ENCODE measurements at regions not wholly inside any gene's neighbourhood (a gene's known extent, or its start where the extent isn't known, plus 50 kb on each side); places are given as distances from the start of the nearest gene placed in this dataset.

DNA sequence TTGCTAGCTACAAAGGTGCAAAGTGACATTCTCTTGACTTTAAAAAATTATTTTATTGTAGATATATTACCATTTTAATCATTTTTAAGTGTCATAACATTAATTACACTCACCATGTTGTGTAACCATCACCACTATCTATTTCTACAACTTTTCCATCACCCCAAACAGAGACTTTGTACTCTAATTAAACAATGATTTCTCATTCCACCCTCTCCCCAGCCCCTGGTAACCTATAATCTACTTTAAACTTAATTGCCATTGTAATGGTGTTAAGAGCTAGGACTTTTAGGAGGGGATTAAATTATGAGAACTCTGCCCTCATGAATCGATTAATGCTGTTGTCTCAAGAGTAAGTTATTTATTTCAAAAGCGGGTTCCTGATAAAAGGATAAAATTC is 352.9 kb upstream of the SEL1L start:
- H3K27ac ChIP-seq (ENCODE audit: low read depth, low read length), result no peak overlapping the region
- intact Hi-C loops (cut with micrococcal nuclease), result no loop called here
- Mint-ChIP-seq H3K27me3 (no peaks in the 10 kb centered on the region), H3K4me1 (no peaks in the 10 kb centered on the region), H3K27ac (no peak overlapping the region), H3K9me3 (peaks cover 2 to 14% (median 9%) of the 10 kb centered on the region in 11 donors), H3K36me3 (peaks cover 0 to 3% (median 0%) of the 10 kb centered on the region in 5 donors), H3K4me3 (no peak overlapping the region)
- ATAC-seq (no peak), DNase-seq (no peak)
- no peaks in the 10 kb centered on the region for H3K4me1 ChIP-seq (ENCODE audit: control insufficient read depth in 2 of 2, insufficient read depth in 2 of 2, low read length in 2 of 2)
- no peaks in the 10 kb centered on the region for H3K27me3 ChIP-seq (ENCODE audit: control insufficient read depth in 2 of 2, insufficient read depth in 2 of 2, low read length in 2 of 2)
- H3K36me3 ChIP-seq (ENCODE audit: control insufficient read depth in 2 of 3, insufficient read depth in 3 of 3, low read length in 3 of 3), result no peaks in the 10 kb centered on the region
- CTCF ChIA-PET, result no interaction called here
- H3K4me3 ChIP-seq (ENCODE audit: low read length), result no peak overlapping the region
- POLR2A ChIA-PET, result no interaction called here
- no peaks in the 10 kb centered on the region for H3K9me3 ChIP-seq (ENCODE audit: control insufficient read depth in 2 of 3, low read length in 3 of 3)

DNA sequence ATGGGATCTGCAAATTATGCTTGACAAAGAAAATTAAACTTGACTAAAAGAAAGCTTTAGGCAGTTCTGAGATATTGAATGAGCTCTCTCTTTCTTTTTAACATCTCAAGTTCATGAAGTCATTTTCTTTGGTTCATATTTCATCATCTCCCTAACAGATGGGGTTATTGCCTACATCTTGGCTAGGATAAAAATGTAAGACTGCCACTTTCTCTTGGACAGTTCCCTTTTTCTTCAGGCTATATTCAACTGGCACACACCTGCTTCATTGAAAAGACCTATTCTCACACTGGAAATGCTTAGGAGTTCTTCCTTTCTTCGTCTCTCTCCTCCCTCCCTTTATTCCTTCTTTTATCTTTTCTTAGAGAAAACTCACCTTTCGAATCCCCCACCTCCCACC is 355.9 kb upstream of the SEL1L start:
- no peaks in the 10 kb centered on the region for H3K4me1 Mint-ChIP-seq
- DNase-seq, result no peak
- ChIA-PET CTCF (no interaction called here), POLR2A (no interaction called here)
- no peaks in the 10 kb centered on the region for H3K27me3 Mint-ChIP-seq
- intact Hi-C loops (cut with micrococcal nuclease), result no loop called here
- no peak overlapping the region for H3K4me3 Mint-ChIP-seq
- Histone ChIP-seq H3K36me3 (ENCODE audit: control insufficient read depth in 2 of 3, insufficient read depth in 3 of 3, low read length in 3 of 3) (no peaks in the 10 kb centered on the region), H3K27ac (ENCODE audit: low read depth, low read length) (no peak overlapping the region), H3K4me3 (ENCODE audit: low read length) (no peak overlapping the region), H3K4me1 (ENCODE audit: control insufficient read depth in 2 of 2, insufficient read depth in 2 of 2, low read length in 2 of 2) (no peaks in the 10 kb centered on the region), H3K9me3 (ENCODE audit: control insufficient read depth in 2 of 3, low read length in 3 of 3) (no peaks in the 10 kb centered on the region), H3K27me3 (ENCODE audit: control insufficient read depth in 2 of 2, insufficient read depth in 2 of 2, low read length in 2 of 2) (no peaks in the 10 kb centered on the region)
- peaks cover 0 to 3% (median 0%) of the 10 kb centered on the region in 5 donors for H3K36me3 Mint-ChIP-seq
- ATAC-seq, result no peak
- H3K27ac Mint-ChIP-seq, result no peak overlapping the region
- H3K9me3 Mint-ChIP-seq, result peaks cover 2 to 20% (median 8%) of the 10 kb centered on the region in 11 donors

DNA sequence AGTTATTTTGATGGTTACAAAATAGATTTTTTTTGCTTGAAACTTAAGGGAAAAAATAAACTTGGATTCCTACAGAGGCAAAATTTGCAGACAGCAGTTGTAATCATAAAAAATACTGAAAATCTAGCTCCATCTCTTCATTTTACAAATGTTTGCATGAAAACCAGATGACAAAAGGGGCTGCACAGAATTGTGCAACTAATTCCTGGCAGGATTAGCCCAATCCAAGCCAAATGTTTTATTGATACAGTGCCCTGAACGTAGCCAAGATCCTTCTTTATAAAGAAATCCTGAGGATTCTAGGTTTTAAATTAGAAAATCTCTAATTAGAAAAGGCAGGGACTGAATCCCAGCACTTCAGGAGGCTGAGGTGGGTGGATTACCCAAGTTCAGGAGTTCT is 356.4 kb upstream of the SEL1L start:
- DNase-seq, result no peak
- no peak overlapping the region for H3K27ac Mint-ChIP-seq
- no peaks in the 10 kb centered on the region for H3K27me3 Mint-ChIP-seq
- Histone ChIP-seq H3K27ac (ENCODE audit: low read depth, low read length) (no peak overlapping the region), H3K36me3 (ENCODE audit: control insufficient read depth in 2 of 3, insufficient read depth in 3 of 3, low read length in 3 of 3) (no peaks in the 10 kb centered on the region), H3K4me3 (ENCODE audit: low read length) (no peak overlapping the region), H3K9me3 (ENCODE audit: control insufficient read depth in 2 of 3, low read length in 3 of 3) (no peaks in the 10 kb centered on the region), H3K4me1 (ENCODE audit: control insufficient read depth in 2 of 2, insufficient read depth in 2 of 2, low read length in 2 of 2) (no peaks in the 10 kb centered on the region), H3K27me3 (ENCODE audit: control insufficient read depth in 2 of 2, insufficient read depth in 2 of 2, low read length in 2 of 2) (no peaks in the 10 kb centered on the region)
- CTCF ChIA-PET, result no interaction called here
- H3K36me3 Mint-ChIP-seq, result peaks cover 0 to 3% (median 0%) of the 10 kb centered on the region in 5 donors
- H3K4me1 Mint-ChIP-seq, result no peaks in the 10 kb centered on the region
- no peak for ATAC-seq
- intact Hi-C loops (cut with micrococcal nuclease), result no loop called here
- POLR2A ChIA-PET, result no interaction called here
- peaks cover 2 to 20% (median 8%) of the 10 kb centered on the region in 11 donors for H3K9me3 Mint-ChIP-seq
- H3K4me3 Mint-ChIP-seq, result no peak overlapping the region

DNA sequence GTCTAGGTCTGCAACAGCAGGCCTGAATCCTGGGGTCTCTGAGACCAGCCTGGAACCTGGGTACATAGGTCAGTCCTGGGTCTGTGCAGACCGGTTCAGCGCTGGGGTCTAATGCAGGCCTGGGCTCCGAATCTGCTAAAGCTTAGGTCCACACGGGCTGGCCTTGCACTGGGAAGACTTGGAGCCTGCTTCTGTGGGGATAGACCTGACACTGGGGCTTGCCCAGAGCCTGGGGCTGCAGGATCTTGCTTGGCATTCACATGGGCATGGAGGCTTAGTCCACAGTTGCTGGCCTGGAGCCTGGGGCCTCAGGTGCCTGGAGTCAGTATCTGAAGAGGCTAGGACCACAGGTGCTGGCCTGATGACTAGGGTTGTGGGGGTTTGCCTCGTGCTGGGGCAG is 369.8 kb upstream of the SEL1L start:
- Histone ChIP-seq H3K27me3 (ENCODE audit: control insufficient read depth in 2 of 2, insufficient read depth in 2 of 2, low read length in 2 of 2) (no peaks in the 10 kb centered on the region), H3K36me3 (ENCODE audit: control insufficient read depth in 2 of 3, insufficient read depth in 3 of 3, low read length in 3 of 3) (no peaks in the 10 kb centered on the region), H3K27ac (ENCODE audit: low read depth, low read length) (no peak overlapping the region), H3K9me3 (ENCODE audit: control insufficient read depth in 2 of 3, low read length in 3 of 3) (no peaks in the 10 kb centered on the region), H3K4me1 (ENCODE audit: control insufficient read depth in 2 of 2, insufficient read depth in 2 of 2, low read length in 2 of 2) (no peaks in the 10 kb centered on the region), H3K4me3 (ENCODE audit: low read length) (no peak overlapping the region)
- ChIA-PET POLR2A (no interaction called here), CTCF (no interaction called here)
- DNase-seq (no peak), ATAC-seq (no peak)
- Mint-ChIP-seq H3K27ac (no peak overlapping the region), H3K9me3 (peaks cover under 1 to 40% (median 18%) of the 10 kb centered on the region in 11 donors), H3K36me3 (no peaks in the 10 kb centered on the region), H3K4me3 (no peak overlapping the region), H3K27me3 (no peaks in the 10 kb centered on the region), H3K4me1 (no peaks in the 10 kb centered on the region)
- intact Hi-C loops (cut with micrococcal nuclease), result no loop called here

- H3K4me1 Mint-ChIP-seq, result no peaks in the 10 kb centered on the region
- H3K4me3 Mint-ChIP-seq, result no peak overlapping the region
- H3K9me3 Mint-ChIP-seq, result peaks cover 0 to 4% (median 0%) of the 10 kb centered on the region in 11 donors
- no peaks in the 10 kb centered on the region for H3K36me3 ChIP-seq (ENCODE audit: control insufficient read depth in 2 of 3, insufficient read depth in 3 of 3, low read length in 3 of 3)
- H3K36me3 Mint-ChIP-seq, result no peaks in the 10 kb centered on the region
- H3K27ac ChIP-seq (ENCODE audit: low read depth, low read length), result no peak overlapping the region
- no peak overlapping the region for H3K4me3 ChIP-seq (ENCODE audit: low read length)
- ChIA-PET POLR2A (no interaction called here), CTCF (no interaction called here)
- DNase-seq, result no peak
- H3K27me3 Mint-ChIP-seq, result no peaks in the 10 kb centered on the region
- H3K27ac Mint-ChIP-seq, result no peak overlapping the region
- H3K27me3 ChIP-seq (ENCODE audit: control insufficient read depth in 2 of 2, insufficient read depth in 2 of 2, low read length in 2 of 2), result no peaks in the 10 kb centered on the region
- ATAC-seq, result no peak
- H3K9me3 ChIP-seq (ENCODE audit: control insufficient read depth in 2 of 3, low read length in 3 of 3), result peaks cover 0 to 3% (median 0%) of the 10 kb centered on the region in 3 experiments
- intact Hi-C loops (cut with micrococcal nuclease), result no loop called here
- no peaks in the 10 kb centered on the region for H3K4me1 ChIP-seq (ENCODE audit: control insufficient read depth in 2 of 2, insufficient read depth in 2 of 2, low read length in 2 of 2)
Measured at GRCh38 chr14:81927070-81927469, 393.4 kb upstream of the SEL1L start.

DNA sequence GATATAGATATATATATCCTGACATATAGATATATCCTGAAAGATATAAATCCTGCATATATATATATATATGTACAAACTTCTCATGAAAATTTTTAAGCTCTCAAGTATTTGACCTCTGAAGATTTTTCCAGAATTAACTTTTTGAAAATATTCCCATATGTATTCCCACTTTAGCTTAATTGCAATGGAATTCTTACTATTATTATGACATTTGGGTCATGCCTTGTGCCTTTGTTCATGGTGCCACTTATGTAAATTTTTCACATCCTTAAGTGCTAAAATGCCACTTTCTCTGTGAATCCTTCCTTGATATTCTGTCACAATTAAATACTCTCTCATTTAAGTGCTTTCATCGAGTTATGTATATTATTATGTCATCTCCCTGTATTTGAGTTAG is 398.2 kb upstream of the SEL1L start:
- Histone ChIP-seq H3K4me1 (ENCODE audit: control insufficient read depth in 2 of 2, insufficient read depth in 2 of 2, low read length in 2 of 2) (no peaks in the 10 kb centered on the region), H3K27me3 (ENCODE audit: control insufficient read depth in 2 of 2, insufficient read depth in 2 of 2, low read length in 2 of 2) (no peaks in the 10 kb centered on the region), H3K9me3 (ENCODE audit: control insufficient read depth in 2 of 3, low read length in 3 of 3) (no peaks in the 10 kb centered on the region), H3K36me3 (ENCODE audit: control insufficient read depth in 2 of 3, insufficient read depth in 3 of 3, low read length in 3 of 3) (no peaks in the 10 kb centered on the region), H3K4me3 (ENCODE audit: low read length) (no peak overlapping the region), H3K27ac (ENCODE audit: low read depth, low read length) (no peak overlapping the region)
- POLR2A ChIA-PET, result no interaction called here
- Mint-ChIP-seq H3K9me3 (peaks cover 0 to 9% (median 0%) of the 10 kb centered on the region in 11 donors), H3K4me1 (no peaks in the 10 kb centered on the region), H3K36me3 (no peaks in the 10 kb centered on the region), H3K27ac (no peak overlapping the region), H3K4me3 (no peak overlapping the region), H3K27me3 (no peaks in the 10 kb centered on the region)
- DNase-seq (no peak), ATAC-seq (no peak)
- CTCF ChIA-PET, result no interaction called here
- intact Hi-C loops (cut with micrococcal nuclease), result no loop called here

GRCh38 chr14:81936348-81936747 is 402.7 kb upstream of the SEL1L start:
- Mint-ChIP-seq H3K27ac (no peak overlapping the region), H3K36me3 (peaks cover 0 to 3% (median 0%) of the 10 kb centered on the region in 5 donors), H3K4me3 (no peak overlapping the region), H3K27me3 (no peaks in the 10 kb centered on the region), H3K9me3 (peaks cover 0 to 14% (median 3%) of the 10 kb centered on the region in 11 donors), H3K4me1 (no peaks in the 10 kb centered on the region)
- ChIA-PET CTCF (no interaction called here), POLR2A (no interaction called here)
- Histone ChIP-seq H3K9me3 (ENCODE audit: control insufficient read depth in 2 of 3, low read length in 3 of 3) (no peaks in the 10 kb centered on the region), H3K27ac (ENCODE audit: low read depth, low read length) (no peak overlapping the region), H3K4me3 (ENCODE audit: low read length) (no peak overlapping the region), H3K36me3 (ENCODE audit: control insufficient read depth in 2 of 3, insufficient read depth in 3 of 3, low read length in 3 of 3) (no peaks in the 10 kb centered on the region), H3K4me1 (ENCODE audit: control insufficient read depth in 2 of 2, insufficient read depth in 2 of 2, low read length in 2 of 2) (no peaks in the 10 kb centered on the region), H3K27me3 (ENCODE audit: control insufficient read depth in 2 of 2, insufficient read depth in 2 of 2, low read length in 2 of 2) (no peaks in the 10 kb centered on the region)
- no peak for DNase-seq
- intact Hi-C loops (cut with micrococcal nuclease), result no loop called here
- no peak for ATAC-seq

Measured in naive thymus-derived CD4-positive, alpha-beta T cell (primary cell).